Amniotic epithelial cell (primary cell): ENCODE measurements at regions not wholly inside any gene's neighbourhood (a gene's known extent, or its start where the extent isn't known, plus 50 kb on each side); places are given as distances from the start of the nearest gene placed in this dataset.

Source experiments
- DNase-seq: peaks from one replicate; pipeline ENCODE4 v3.0.0-alpha.2; 2010; ENCODE audit warnings: low read depth

DNA sequence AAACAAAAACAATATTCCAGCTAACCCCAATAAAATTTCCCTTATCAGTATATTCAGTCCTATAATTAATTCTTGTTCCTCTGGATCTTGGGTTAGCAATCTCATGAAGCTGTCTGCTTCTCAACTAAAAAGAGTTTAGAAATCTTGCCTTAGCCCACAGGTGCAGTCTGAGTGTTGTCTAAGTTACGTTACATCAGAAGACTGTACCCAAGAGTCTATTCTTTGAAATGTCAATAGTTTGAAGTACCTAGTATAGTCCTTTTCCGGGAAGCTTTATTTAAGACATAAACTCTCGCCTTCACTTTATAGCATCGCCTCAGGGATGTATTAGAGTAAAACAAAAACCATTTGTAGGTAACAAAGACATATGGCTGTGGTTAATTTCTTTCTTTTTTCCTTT lies 465.1 kb downstream of the FUT8 start:
- DNase-seq: no peak

DNA sequence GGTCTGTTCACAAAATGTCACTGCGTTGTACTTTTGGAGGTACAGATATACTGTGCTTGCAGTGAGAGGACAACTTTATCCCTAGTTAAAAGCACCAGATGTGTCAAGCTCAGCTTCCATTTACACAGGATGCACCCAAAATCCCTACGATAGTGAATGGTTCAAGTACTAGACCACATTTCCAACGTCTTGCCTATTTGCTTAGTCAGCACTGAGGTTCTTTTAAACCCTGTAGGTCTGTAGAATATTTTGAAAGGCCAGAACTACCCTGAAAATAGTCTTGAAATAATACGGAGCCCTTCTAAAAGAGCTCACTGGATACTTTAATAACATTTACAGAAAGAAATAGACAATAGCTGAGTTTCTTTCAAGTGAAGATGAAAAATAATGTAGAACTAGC lies 466.1 kb downstream of the FUT8 start:
- no peak for DNase-seq

DNA sequence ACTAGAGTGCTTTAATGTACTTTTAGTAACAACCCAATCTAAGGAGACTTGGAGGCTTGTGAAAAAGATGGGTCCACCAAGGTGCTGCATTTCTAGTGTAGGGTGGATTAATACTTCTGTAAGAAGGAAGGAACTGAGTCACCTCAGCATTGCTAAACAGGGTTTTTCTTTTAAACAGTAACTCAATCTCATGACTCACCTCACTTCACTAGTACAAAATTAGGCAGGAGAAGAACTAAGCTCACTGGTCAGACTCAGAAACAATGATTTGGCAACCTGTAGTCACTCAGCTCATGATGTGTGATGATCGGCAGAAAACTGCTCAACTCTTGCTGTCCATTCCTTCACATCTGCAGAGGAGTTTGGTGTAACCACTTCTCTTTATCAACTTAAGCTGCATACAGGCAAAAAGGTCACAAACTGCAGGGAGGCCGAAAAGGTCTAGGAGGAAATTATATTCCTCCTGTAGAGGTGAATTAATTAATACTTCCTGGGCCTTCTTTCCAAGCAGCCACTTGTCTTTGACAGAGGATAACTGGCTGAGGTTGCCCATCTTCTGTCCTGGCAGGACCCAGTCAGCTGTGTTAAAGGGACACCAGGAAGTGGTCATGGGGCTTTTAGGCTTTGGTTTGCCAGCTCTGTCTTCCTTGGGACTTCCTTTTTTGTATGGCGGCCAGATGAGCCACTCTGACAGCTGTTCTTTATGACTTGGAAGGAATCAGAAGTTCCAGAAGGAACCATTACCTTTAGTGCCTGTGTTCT lies 466.9 kb downstream of the FUT8 start:
- DNase-seq: peak; percentile 70

DNA sequence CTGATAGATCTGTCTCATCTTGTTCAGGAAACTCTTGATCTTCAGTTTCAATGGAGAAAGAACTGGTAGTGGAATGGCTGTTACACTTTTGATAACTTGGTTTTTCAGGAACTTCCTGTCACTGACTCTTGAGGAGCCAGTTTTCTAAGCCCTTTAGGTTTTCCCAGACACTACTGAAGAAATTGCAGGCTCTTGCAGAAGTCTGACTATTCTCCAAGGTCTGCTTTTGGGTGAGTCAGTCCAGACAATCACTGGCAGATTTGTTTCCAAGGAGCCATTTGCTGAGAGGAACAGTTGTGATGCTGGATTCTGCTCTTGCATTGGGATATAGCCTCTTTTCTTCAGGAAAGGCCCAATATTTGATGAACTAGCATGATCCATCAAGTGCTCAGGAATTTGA lies 468.0 kb downstream of the FUT8 start:
- no peak for DNase-seq

DNA sequence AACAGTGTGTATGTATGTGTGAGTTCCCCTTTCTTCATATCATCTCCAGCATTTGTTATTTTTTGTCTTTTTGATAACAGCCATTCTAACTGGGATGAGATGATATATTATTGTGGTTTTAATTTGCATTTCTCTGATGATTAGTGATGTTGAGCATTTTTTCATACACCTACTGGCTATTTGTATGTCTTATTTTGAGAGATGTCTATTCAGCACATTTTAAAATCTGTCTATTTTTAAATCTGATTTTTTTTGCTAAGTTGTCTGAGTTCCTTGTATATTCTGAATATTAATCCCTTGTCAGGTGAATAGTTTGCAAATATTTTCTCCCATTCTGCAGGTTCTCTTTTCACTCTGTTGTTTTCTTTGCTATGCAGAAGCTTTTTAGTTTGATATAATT lies 469.1 kb downstream of the FUT8 start:
- DNase-seq: no peak

DNA sequence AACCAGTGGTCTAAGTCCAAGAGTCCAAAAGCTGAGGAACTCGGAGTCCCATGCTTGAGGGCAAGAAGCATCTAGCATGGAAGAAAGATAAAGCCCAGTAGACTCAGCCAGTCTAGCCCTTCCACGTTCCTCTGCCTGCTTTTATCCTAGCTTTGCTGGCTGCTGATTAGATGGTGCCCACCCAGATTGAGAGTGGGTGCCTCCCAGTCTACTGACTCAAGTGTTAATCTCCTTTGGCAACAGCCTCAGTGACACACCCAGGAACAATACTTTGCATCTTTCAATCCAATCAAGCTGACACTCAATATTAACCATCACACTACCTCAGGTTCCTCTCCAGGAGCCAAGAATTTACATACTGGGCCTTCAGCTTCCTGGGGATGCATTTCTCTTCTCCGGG lies 476.1 kb downstream of the FUT8 start:
- DNase-seq: no peak

DNA sequence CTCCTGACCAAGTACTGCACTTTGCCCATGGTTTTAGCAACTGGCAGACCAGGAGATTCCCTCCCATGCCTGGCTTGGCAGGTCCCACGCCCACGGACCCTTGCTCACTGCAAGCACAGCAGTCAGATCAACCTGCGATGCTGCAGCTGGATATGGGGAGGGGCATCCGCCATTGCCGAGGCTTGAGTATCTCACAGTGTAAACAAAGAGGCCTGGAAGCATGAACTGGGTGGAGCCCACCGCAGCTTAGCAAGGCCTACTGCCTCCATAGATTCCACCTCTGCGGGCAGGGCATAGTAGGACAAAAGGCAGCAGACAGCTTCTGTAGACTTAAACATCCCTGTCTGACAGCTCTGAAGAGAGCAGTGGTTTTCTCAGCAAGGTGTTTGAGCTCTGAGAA lies 479.8 kb downstream of the FUT8 start:
- DNase-seq: no peak

DNA sequence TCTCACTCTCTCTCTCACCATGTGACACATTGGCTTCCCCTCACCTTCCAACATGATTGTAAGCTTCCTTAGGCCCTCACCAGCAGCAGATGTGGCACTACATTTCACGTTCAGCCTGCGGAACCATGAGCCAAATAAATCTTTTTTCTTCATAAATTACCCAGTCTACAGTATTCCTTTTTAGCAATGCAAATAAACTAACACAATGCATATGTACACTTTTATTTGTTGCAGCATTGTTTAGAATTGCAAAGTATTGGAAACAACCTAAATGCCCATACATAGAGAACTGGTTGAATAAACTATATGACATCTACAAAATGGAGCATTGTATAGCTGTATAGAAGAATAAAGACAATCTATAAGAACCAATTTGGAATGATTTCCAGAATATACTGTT lies 487.6 kb downstream of the FUT8 start:
- DNase-seq: no peak

DNA sequence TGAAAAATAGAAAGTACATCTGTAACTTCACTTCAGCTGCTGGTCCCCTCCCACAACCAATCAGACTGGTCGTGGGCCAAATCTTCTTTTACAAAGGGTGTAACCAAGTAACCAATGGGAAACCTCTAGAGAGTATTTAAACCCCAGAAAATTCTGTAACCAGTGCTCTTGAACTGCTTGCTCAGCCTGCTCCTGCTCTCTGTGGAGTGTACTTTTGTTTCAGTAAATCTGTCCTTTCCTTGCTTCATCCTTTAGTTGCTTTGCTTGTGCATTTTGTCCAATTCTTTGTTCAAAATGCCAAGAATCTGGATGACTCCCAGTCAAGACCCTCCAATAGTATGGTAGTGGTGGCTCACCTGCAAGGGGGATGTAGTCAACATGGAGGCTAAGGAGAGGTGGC lies 489.1 kb downstream of the FUT8 start:
- no peak for DNase-seq

DNA sequence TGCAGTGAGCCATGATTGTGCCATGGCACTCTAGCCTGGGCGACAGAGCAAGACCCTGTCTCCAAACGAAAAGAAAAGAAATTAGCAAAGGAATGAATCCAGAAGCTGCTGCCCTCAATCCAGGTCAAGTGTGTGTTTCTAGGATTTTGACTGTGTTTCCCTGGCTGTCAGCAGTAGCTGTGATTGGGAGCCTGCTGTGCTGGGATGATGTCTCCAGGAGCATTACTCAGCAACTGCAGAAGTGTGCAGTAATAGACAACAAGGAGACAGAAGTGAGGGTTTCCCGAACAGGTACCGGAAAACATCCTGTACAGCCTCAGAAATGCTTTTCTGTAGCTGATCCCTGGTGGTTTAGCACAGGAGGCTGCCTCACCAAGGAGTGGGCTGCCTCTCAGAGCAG lies 492.5 kb downstream of the FUT8 start:
- no peak for DNase-seq

DNA sequence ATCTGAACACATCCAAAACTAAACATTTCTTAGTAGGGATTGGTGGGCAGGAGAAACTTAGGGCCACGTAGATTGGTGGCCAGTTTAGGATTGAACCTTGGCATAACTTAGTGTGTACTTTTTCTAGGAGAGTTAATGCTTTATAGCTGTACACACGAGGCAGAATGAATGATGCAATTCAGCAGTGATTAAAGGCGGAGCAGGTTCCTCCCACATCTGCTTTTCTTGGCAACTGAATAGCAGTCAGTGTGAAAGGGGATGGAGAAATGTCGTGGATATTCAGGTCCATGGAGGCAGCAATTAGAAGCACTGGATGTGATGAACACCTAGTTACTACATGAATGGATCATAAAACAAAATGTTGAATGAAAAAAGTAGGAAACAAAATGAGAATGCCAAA lies 493.8 kb downstream of the FUT8 start:
- DNase-seq: peak; percentile 12

DNA sequence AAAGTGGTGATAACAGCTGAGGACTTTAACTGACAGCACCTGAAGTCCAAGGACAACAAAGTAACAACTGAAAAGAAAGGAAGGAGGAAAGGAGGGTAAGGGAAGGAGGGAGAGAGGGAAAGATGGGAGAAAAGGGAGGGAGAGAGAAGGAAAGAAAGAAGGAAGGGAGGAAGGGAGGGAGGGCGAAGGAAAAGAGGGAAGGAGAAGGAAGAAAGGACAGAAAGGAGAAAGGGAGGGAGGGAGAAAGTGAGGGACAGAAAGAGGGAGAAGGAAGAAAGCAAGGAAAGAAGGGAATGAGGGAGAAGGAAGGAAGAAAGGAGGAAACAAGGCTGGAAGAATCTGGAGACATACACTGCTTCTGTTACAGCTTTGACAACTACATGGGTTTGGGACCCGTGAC lies 494.4 kb downstream of the FUT8 start:
- DNase-seq: no peak

DNA sequence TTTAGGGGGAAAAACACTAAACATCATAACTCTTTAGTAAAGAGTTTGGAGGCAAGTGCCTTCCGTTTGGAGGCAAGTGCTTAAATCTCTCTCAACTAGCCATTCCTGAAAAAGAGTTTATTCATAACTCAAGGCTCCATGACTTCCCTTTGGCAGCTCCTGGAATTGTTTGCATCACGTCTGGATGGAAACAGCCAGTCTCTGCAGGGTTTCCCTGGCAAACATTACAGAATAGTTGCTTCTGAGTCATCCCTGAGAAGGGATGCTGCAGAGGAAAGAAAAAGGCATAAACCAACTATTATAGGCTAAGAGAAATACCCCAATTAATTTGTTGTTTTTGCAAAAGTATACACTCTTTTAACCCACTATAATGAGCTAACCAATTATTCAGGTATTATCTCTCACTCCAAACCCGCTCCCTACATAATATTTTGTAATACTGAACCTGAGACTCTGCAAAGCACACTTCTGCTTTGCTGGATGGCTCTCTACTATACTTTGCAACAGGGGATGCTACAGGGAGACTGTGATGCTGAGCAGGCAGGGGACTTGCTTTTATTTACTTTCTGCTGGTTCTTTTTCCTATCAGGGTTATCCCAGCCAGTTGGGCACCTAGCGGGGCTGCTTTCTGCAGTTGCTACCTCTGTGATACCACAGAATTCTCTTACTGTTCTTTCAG lies 497.7 kb downstream of the FUT8 start:
- peak; percentile 65 for DNase-seq

DNA sequence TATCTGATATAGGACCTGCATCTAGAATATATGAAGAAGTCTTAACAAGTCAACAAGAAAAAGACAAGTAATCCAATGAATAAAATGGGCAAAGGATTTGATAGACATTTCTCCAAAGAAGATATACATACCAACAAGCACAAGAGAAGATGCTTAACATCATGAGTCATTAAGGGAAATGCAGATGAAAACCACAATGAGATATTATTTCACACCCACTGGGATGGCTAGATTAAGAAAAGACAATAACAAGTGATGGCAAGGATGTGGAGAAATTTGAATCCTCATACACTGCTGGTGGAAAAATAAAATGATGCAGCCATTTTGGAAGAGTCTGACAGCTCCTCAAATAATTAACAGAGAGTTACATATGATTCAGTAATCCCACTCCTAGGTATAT lies 502.6 kb downstream of the FUT8 start:
- peak; percentile 17 for DNase-seq

DNA sequence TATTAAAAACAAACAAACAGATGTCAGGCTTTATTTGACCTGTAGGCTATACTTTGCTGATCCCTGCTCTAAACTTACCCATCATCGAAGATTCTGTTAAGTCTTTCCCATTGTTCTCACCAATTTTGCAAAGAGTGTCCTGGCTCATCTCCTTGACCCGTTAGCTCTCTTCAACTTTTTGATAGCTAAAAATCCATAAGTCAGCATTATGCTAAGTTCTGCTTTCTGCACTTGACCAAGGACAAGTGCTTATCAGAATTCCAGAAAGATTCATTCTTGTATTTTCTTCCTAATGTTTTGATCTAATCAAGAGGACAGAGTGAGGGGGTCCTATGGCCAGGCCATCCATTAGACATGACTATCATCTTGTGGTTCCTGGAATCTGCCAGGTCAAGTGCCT lies 503.5 kb downstream of the FUT8 start:
- DNase-seq: no peak

DNA sequence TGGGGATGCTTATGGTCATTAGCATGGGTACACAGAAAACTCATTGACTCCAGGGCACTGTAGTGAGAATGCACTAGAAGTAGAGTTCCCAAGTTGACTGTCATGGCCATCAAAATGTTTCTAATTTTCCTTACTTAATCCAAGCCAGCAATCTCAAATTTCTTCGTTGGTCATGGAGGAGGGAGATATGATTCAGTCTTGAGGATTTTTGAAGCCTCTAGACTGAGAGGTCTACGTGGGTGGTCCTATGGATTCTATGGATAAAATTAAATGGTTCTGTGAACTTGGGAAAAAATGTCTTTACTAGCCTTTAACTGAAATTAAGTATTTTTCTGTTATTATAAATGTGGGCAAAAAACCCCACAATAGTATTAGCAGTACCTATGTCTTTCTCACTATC lies 508.5 kb downstream of the FUT8 start:
- no peak for DNase-seq

DNA sequence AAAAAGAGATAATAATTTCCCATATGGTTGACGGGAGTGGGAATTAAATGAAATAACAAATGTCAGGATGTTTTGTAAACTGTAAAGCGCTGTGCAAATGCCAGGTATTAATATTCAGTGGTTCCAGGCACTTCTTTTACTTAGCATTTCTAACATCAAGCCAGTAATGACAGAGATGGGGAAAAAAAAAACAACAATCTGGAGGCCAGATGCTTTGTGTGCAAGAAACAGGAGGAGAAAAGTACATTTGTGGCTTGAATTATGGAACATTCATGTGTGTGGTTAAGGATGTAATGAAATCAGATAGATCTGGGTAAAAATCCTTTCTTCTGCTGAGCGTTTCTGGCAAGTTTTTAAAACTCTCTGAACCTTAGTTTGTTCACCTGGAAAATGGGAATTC lies 509.6 kb downstream of the FUT8 start:
- no peak for DNase-seq

DNA sequence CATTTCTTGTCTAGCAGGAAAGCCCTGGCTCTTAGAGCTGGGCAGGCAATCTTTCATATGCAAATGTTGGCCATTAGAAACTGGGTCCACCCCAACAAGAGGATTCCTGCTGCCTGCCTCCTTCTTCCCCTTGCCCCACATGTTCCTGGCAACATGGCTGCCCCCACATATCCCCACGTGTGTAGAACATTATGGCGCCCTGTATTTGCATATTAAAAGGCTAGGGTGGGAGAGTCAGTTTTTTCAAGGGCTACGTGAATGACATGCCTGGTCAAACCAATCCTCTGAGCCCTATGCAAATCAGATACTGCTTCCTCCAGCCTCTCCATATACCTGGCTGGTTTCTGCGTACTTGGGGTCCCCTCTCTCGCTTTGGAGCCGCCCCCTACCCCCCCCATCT lies 514.0 kb downstream of the FUT8 start:
- no peak for DNase-seq

DNA sequence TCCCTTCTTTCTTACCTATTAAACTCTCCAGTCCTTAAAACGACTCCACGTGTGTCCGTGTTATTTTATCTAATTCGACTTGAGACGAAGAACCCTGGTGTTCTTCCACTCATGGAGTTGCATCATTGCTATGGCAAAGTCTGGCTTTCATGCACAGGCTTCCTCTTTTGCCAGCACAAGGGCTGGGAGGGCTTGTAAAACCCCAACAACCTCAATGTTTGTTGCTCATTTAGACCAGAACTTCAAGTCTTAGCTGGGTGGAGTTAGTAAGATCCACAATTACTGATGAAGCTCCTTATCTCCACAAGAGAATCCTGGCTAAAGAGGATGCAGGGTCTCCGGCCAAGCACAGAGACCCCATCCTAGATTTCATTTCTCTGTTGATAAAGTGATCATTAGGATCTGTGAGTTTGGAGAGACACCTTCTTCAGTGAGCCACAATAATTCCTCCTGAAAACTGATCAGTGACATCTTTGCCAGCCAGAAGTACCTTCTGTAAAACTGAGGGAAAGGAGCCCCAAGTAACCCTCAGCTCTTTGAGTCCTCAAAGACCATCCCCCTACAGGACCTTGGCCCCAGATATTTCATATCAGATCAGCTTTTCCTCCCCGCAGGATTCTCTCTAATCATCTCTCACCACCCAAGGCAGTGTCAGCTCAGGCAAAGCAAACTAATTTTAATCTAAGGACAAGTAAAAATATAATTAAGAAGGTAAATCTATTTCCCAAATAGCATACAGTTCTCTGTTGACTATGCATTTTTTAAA lies 514.6 kb downstream of the FUT8 start:
- no peak for DNase-seq

DNA sequence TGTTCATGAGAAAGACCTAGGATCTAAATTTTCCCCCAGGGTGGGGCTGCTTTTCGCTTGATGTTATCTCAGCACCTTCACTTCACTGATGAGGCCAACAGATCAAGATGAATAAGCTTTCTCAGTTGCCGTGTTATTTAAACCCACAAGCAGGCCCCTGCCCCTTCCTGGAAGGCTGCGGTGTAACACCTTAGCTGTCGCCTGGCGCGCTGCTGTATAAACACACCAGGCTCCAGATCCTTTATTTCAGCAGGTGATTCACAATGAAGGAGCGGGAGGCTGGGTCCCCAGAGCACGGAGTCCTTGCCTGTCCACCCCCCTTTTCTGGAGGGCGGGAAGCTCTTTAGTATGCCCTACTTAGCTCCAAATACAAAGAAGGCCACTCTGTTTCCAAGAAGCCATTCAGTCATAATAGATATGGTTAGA lies 515.4 kb downstream of the FUT8 start:
- DNase-seq: no peak

DNA sequence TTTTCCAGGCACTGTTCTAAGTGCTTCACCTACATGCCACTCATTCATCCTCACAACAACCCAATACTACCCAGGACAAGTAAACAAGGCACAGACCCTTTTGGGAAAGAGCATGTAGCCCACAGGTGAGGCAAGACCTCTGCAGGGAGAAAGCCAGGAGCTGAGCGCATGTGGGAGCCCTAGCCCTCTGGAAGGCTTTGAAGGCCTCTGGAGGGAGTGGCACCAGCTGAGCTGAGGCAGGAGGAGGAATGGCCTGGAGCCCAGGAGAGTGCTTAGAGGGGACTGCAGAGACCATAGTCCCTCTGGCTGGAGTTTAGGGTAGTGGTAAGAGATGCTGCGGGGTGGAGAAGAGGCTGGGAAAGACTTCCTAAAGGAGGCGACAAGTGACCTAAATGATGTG lies 516.5 kb downstream of the FUT8 start:
- DNase-seq: no peak

DNA sequence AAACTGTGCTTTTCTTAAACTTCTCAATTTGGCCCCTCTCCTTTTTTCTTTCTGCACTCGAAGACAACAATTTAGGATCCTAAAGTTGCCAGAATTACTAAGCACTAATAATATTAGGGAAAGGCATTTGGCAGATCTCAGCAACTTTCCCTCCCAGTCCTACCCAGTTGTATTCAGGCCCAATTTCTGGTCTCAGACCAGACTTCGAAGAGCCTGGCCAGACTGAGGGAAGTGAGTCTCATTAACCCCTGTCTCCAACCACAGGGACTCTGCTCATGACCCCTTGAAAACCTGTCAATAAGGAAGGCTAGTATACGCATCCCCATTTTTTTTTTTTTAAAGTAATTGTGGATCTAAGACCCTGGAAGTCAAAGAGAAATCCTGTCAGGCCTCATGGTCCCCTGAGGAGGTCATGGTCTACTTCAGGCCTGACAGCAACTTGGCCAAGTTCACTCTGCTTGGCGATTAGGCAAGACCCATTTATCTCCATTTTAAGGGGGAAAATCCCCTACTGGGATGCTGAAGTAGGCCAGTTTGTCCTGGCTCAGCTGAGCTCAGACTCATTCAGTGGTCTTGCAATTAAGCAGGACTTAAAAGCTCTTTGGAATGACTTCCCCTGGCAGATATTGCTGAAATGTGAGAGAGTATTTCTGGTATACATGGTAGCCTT lies 521.0 kb downstream of the FUT8 start:
- no peak for DNase-seq

DNA sequence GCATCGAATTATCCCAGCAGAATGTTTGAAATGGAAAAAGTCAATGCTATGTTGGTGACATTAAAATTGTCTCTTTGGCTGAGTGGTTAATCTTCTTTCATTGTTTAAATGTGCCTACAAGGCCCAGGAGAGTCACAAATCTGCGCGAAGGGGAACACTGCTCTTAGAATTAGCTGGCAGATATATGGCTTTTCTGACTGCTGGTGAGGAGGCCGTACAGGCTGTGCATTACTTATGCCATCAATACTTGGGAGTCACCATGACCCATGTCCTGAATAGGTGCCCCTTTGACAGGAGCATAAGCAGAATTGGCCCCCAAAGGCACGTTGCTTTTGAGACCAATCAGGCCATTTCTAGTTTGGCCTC lies 521.5 kb downstream of the FUT8 start:
- no peak for DNase-seq
